ENCODE measurements at regions not wholly inside any gene's neighbourhood (a gene's known extent, or its start where the extent isn't known, plus 50 kb on each side); places are given as distances from the start of the nearest gene placed in this dataset.
"Not testable (repeated sequence)": the region's sequence is repeated elsewhere in the genome, so short reads cannot be mapped to it uniquely, and the experiment has no call there.

GRCh38 chr11:37248145-37248544 lies 650.1 kb upstream of the RAG2 start:
- no peak overlapping the region for H3K9ac ChIP-seq (ENCODE audit: low read length)

GRCh38 chr11:37246092-37246491 lies 648.1 kb upstream of the RAG2 start:
- H3K36me3 Mint-ChIP-seq (ENCODE audit: low read depth, unreplicated experiment); H3K27me3 Mint-ChIP-seq (ENCODE audit: low read depth, unreplicated experiment); H3K4me2 ChIP-seq (ENCODE audit: low read length); H3K4me3 ChIP-seq (ENCODE audit: insufficient read depth, low read depth, low read length); H3K4me1 Mint-ChIP-seq (ENCODE audit: low read depth, unreplicated experiment); H3K27me3 ChIP-seq (ENCODE audit: insufficient read depth, low read length); H3K79me2 ChIP-seq (ENCODE audit: insufficient read depth, low read length); H4K20me1 ChIP-seq (ENCODE audit: insufficient read depth, low read length); H3K9ac ChIP-seq (ENCODE audit: low read length); DNase-seq (ENCODE audit: low read depth); H3K9me3 ChIP-seq (ENCODE audit: insufficient read depth, low read depth, low read length); H3K27ac Mint-ChIP-seq (ENCODE audit: unreplicated experiment); H3K36me3 ChIP-seq (ENCODE audit: insufficient read depth, low read length); H2AFZ ChIP-seq (ENCODE audit: low read depth, low read length); H3K4me3 Mint-ChIP-seq (ENCODE audit: unreplicated experiment); H3K4me1 ChIP-seq (ENCODE audit: insufficient read depth, low read length); H3K9me3 Mint-ChIP-seq (ENCODE audit: unreplicated experiment); FAIRE-seq; H3K27ac ChIP-seq (ENCODE audit: low read depth, low read length): not testable (repeated sequence)

More at GRCh38 chr11:37248145-37248544, 650.1 kb upstream of the RAG2 start:
- Histone ChIP-seq H2AFZ (ENCODE audit: low read depth, low read length) (no peak overlapping the region), H3K9me3 (ENCODE audit: insufficient read depth, low read depth, low read length) (no peaks in the 10 kb centered on the region), H3K27me3 (ENCODE audit: insufficient read depth, low read length) (no peaks in the 10 kb centered on the region), H3K4me3 (ENCODE audit: insufficient read depth, low read depth, low read length) (no peak overlapping the region), H4K20me1 (ENCODE audit: insufficient read depth, low read length) (no peaks in the 10 kb centered on the region), H3K4me1 (ENCODE audit: insufficient read depth, low read length) (no peaks in the 10 kb centered on the region), H3K4me2 (ENCODE audit: low read length) (no peak overlapping the region), H3K79me2 (ENCODE audit: insufficient read depth, low read length) (no peaks in the 10 kb centered on the region), H3K27ac (ENCODE audit: low read depth, low read length) (no peak overlapping the region), H3K36me3 (ENCODE audit: insufficient read depth, low read length) (no peaks in the 10 kb centered on the region)
- Mint-ChIP-seq H3K4me1 (ENCODE audit: low read depth, unreplicated experiment) (no peaks in the 10 kb centered on the region), H3K9me3 (ENCODE audit: unreplicated experiment) (no peaks in the 10 kb centered on the region), H3K36me3 (ENCODE audit: low read depth, unreplicated experiment) (no peaks in the 10 kb centered on the region), H3K4me3 (ENCODE audit: unreplicated experiment) (no peak overlapping the region), H3K27ac (ENCODE audit: unreplicated experiment) (no peak overlapping the region), H3K27me3 (ENCODE audit: low read depth, unreplicated experiment) (no peaks in the 10 kb centered on the region)
- FAIRE-seq = no peak
- DNase-seq (ENCODE audit: low read depth) = no peak
- TF ChIP-seq EZH2 (IDR thresholded peaks at IDR 0.05; ENCODE audit: insufficient read depth, low read length) (no peak), CTCF (IDR thresholded peaks at IDR 0.05; ENCODE audit: insufficient read depth, low read depth, low read length) (no peak)

GRCh38 chr11:37230865-37231264 lies 632.8 kb upstream of the RAG2 start:
- H3K4me1 ChIP-seq (ENCODE audit: insufficient read depth, low read length) = no peaks in the 10 kb centered on the region
- H3K4me2 ChIP-seq (ENCODE audit: low read length) = no peak overlapping the region
- no peaks in the 10 kb centered on the region for H3K36me3 ChIP-seq (ENCODE audit: insufficient read depth, low read length)
- Mint-ChIP-seq H3K9me3 (ENCODE audit: unreplicated experiment) (peaks cover 2% of the 10 kb centered on the region), H3K4me1 (ENCODE audit: low read depth, unreplicated experiment) (no peaks in the 10 kb centered on the region), H3K27ac (ENCODE audit: unreplicated experiment) (no peak overlapping the region), H3K36me3 (ENCODE audit: low read depth, unreplicated experiment) (no peaks in the 10 kb centered on the region), H3K4me3 (ENCODE audit: unreplicated experiment) (no peak overlapping the region), H3K27me3 (ENCODE audit: low read depth, unreplicated experiment) (no peaks in the 10 kb centered on the region)
- DNase-seq (ENCODE audit: low read depth) (no peak), FAIRE-seq (no peak)
- no peak overlapping the region for H3K9ac ChIP-seq (ENCODE audit: low read length)
- H3K27me3 ChIP-seq (ENCODE audit: insufficient read depth, low read length) = no peaks in the 10 kb centered on the region
- no peaks in the 10 kb centered on the region for H3K79me2 ChIP-seq (ENCODE audit: insufficient read depth, low read length)
- H3K4me3 ChIP-seq (ENCODE audit: insufficient read depth, low read depth, low read length) = no peak overlapping the region
- no peak overlapping the region for H2AFZ ChIP-seq (ENCODE audit: low read depth, low read length)
- no peaks in the 10 kb centered on the region for H3K9me3 ChIP-seq (ENCODE audit: insufficient read depth, low read depth, low read length)
- H3K27ac ChIP-seq (ENCODE audit: low read depth, low read length) = no peak overlapping the region
- H4K20me1 ChIP-seq (ENCODE audit: insufficient read depth, low read length) = no peaks in the 10 kb centered on the region
- no peak for TF ChIP-seq CTCF (IDR thresholded peaks at IDR 0.05; ENCODE audit: insufficient read depth, low read depth, low read length)
- no peak for TF ChIP-seq EZH2 (IDR thresholded peaks at IDR 0.05; ENCODE audit: insufficient read depth, low read length)
